ENCODE measurements at regions not wholly inside any gene's neighbourhood (a gene's known extent, or its start where the extent isn't known, plus 50 kb on each side); places are given as distances from the start of the nearest gene placed in this dataset.

- H3K4me3 Mint-ChIP-seq (ENCODE audit: low read depth) = no peak overlapping the region
- peaks cover 26% of the 10 kb centered on the region for H3K27me3 Mint-ChIP-seq
- H3K36me3 Mint-ChIP-seq (ENCODE audit: insufficient read depth) = no peaks in the 10 kb centered on the region
- TF ChIP-seq CTCF (IDR thresholded peaks at IDR 0.05; ENCODE audit: unreplicated experiment) = no peak
- H3K9me3 Mint-ChIP-seq (ENCODE audit: low read depth) = no peaks in the 10 kb centered on the region
- no peak for DNase-seq (ENCODE audit: low spot score, unreplicated experiment)
- no peak overlapping the region for H3K27ac Mint-ChIP-seq
- H3K4me1 Mint-ChIP-seq (ENCODE audit: low read depth) = no peaks in the 10 kb centered on the region
Observed at GRCh38 chr5:170166101-170166500, 60.4 kb downstream of the FOXI1 start.

GRCh38 chr5:170168002-170168401 is 62.3 kb downstream of the FOXI1 start:
- no peaks in the 10 kb centered on the region for H3K4me1 Mint-ChIP-seq (ENCODE audit: low read depth)
- no peak for DNase-seq (ENCODE audit: low spot score, unreplicated experiment)
- H3K36me3 Mint-ChIP-seq (ENCODE audit: insufficient read depth) = no peaks in the 10 kb centered on the region
- no peak overlapping the region for H3K27ac Mint-ChIP-seq
- H3K27me3 Mint-ChIP-seq = peaks cover 32% of the 10 kb centered on the region
- no peaks in the 10 kb centered on the region for H3K9me3 Mint-ChIP-seq (ENCODE audit: low read depth)
- TF ChIP-seq CTCF (IDR thresholded peaks at IDR 0.05; ENCODE audit: unreplicated experiment) = no peak
- no peak overlapping the region for H3K4me3 Mint-ChIP-seq (ENCODE audit: low read depth)

- H3K4me1 Mint-ChIP-seq (ENCODE audit: low read depth) = no peaks in the 10 kb centered on the region
- TF ChIP-seq CTCF (IDR thresholded peaks at IDR 0.05; ENCODE audit: unreplicated experiment) = no peak
- no peaks in the 10 kb centered on the region for H3K9me3 Mint-ChIP-seq (ENCODE audit: low read depth)
- peaks cover 32% of the 10 kb centered on the region for H3K27me3 Mint-ChIP-seq
- no peak for DNase-seq (ENCODE audit: low spot score, unreplicated experiment)
- no peaks in the 10 kb centered on the region for H3K36me3 Mint-ChIP-seq (ENCODE audit: insufficient read depth)
- no peak overlapping the region for H3K27ac Mint-ChIP-seq
- no peak overlapping the region for H3K4me3 Mint-ChIP-seq (ENCODE audit: low read depth)
Observed at GRCh38 chr5:170168797-170169196, 63.1 kb downstream of the FOXI1 start.

- Mint-ChIP-seq H3K9me3 (ENCODE audit: low read depth) (no peaks in the 10 kb centered on the region), H3K4me1 (ENCODE audit: low read depth) (no peaks in the 10 kb centered on the region), H3K27ac (no peak overlapping the region), H3K4me3 (ENCODE audit: low read depth) (no peak overlapping the region), H3K36me3 (ENCODE audit: insufficient read depth) (no peaks in the 10 kb centered on the region), H3K27me3 (peaks cover 34% of the 10 kb centered on the region)
- no peak for DNase-seq (ENCODE audit: low spot score, unreplicated experiment)
- TF ChIP-seq CTCF (IDR thresholded peaks at IDR 0.05; ENCODE audit: unreplicated experiment) = no peak
Observed at GRCh38 chr5:170169996-170170395, 62.8 kb upstream of the C5orf58 start.

- no peak overlapping the region for H3K4me3 Mint-ChIP-seq (ENCODE audit: low read depth)
- no peak overlapping the region for H3K27ac Mint-ChIP-seq
- DNase-seq (ENCODE audit: low spot score, unreplicated experiment) = no peak
- no peaks in the 10 kb centered on the region for H3K4me1 Mint-ChIP-seq (ENCODE audit: low read depth)
- H3K36me3 Mint-ChIP-seq (ENCODE audit: insufficient read depth) = no peaks in the 10 kb centered on the region
- H3K9me3 Mint-ChIP-seq (ENCODE audit: low read depth) = no peaks in the 10 kb centered on the region
- H3K27me3 Mint-ChIP-seq = peaks cover 34% of the 10 kb centered on the region
- TF ChIP-seq CTCF (IDR thresholded peaks at IDR 0.05; ENCODE audit: unreplicated experiment) = no peak
Observed at GRCh38 chr5:170171811-170172210, 61.0 kb upstream of the C5orf58 start.
